AG04449 (cell line): ENCODE measurements at regions not wholly inside any gene's neighbourhood (a gene's known extent, or its start where the extent isn't known, plus 50 kb on each side); places are given as distances from the start of the nearest gene placed in this dataset.

ENCODE experiments used
- CTCF ChIA-PET: fragments of 350-600 bp; formaldehyde crosslinking; extraction: SDS; loops from one replicate; lab custom pipeline; 2021; ENCODE audit warnings: antibody characterized with exemption; lab: Yijun Ruan, JAX
- POLR2A ChIA-PET: fragments of 400-600, 350-600 bp; formaldehyde crosslinking; extraction: SDS; loops from one replicate; lab custom pipeline; 2020; ENCODE audit warnings: antibody characterized with exemption, inconsistent platforms; lab: Yijun Ruan, JAX
- DNase-seq: peaks from one replicate; pipeline ENCODE4 v3.0.0-alpha.2; 2010; ENCODE audit warnings: low read depth, low spot score
- H3K4me3 ChIP-seq: 2 replicates; pipeline ENCODE4 v1.5.1; 2011; ENCODE audit warnings: low read depth, mild to moderate bottlenecking, control low read depth, low read length
- CTCF ChIP-seq: IDR thresholded peaks from one replicate; pipeline ENCODE4 v1.5.1; 2011; ENCODE audit warnings: mild to moderate bottlenecking, moderate library complexity, low read length, control low read depth, inconsistent platforms; ENCODE audit not compliant: insufficient read depth; ENCODE audit errors: missing control alignments

GRCh38 chr1:218702775-218703174 is 357.6 kb downstream of the TGFB2 start:
- ChIA-PET CTCF (no interaction called here), POLR2A (no interaction called here)
- no peak overlapping the region for H3K4me3 ChIP-seq
- DNase-seq, result no peak
- TF ChIP-seq CTCF, result no peak

- no peak for TF ChIP-seq CTCF
- no peak overlapping the region for H3K4me3 ChIP-seq
- ChIA-PET POLR2A (no interaction called here), CTCF (no interaction called here)
- DNase-seq, result no peak
Measured at GRCh38 chr1:218703836-218704235, 358.7 kb downstream of the TGFB2 start.

GRCh38 chr1:218705391-218705790 is 360.3 kb downstream of the TGFB2 start:
- CTCF ChIA-PET, result interaction anchor here (1.1 kb wide), 1 partner anchor 184 kb away, joined by 3 read pairs; no protein-coding TSS in a partner anchor
- no peak for TF ChIP-seq CTCF
- DNase-seq, result no peak
- POLR2A ChIA-PET, result interaction anchor here (0.5 to 1.7 kb wide), 7 partner anchors 12 to 328 kb away, joined by 3 to 16 read pairs (median 5); no protein-coding TSS in a partner anchor
- H3K4me3 ChIP-seq, result no peak overlapping the region

- POLR2A ChIA-PET, result interaction anchor here (1.1 to 1.7 kb wide), 8 partner anchors 11 to 358 kb away, joined by 3 to 16 read pairs (median 5); no protein-coding TSS in a partner anchor
- CTCF ChIA-PET, result interaction anchor here (1.1 kb wide), 2 partner anchors 29 to 185 kb away, joined by 3 read pairs; no protein-coding TSS in a partner anchor
- H3K4me3 ChIP-seq, result no peak overlapping the region
- peak; percentile 97 for DNase-seq
- no peak for TF ChIP-seq CTCF
Measured at GRCh38 chr1:218705911-218706893, 361.1 kb downstream of the TGFB2 start.

GRCh38 chr1:218711001-218711400 is 365.9 kb downstream of the TGFB2 start:
- CTCF ChIA-PET, result no interaction called here
- DNase-seq, result no peak
- no peak for TF ChIP-seq CTCF
- POLR2A ChIA-PET, result no interaction called here
- H3K4me3 ChIP-seq, result no peak overlapping the region
